ENCODE measurements at regions not wholly inside any gene's neighbourhood (a gene's known extent, or its start where the extent isn't known, plus 50 kb on each side); places are given as distances from the start of the nearest gene placed in this dataset.

DNA sequence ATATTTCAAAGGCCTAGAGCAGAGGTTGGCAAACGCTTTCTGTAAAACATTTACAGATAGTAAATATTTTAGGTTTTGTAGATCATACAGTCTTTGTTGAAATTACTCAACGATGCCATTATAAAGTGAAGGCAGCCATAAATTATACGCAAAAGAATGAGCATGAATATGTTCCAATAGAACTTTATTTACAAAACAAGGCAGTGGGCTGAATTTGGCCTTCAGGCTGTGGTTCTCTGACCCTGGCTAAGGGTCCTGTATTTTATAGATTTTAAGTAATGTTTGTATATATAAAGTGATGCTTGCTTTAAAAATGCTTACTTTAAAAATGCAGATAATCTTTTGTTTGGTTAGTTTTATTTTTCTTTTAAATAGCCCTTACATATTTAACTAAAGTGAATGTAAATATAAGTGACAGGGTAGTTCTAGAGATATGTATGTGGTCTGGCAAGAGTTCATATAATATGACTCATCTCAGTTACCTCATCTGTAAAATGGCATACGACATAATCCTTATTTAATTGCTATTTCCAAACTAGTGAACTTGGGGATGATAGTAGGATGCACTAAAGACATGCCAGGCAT, 51.7 kb upstream of the ATP5MC3 start:
- intact Hi-C loops (cut with DNase I) = no loop called here
- no peak for ATAC-seq
- H3K27me3 ChIP-seq = no peaks in the 10 kb centered on the region
- H3K4me1 ChIP-seq = no peaks in the 10 kb centered on the region
- no peak for DNase-seq
- no peaks in the 10 kb centered on the region for H3K9me3 ChIP-seq
- no peaks in the 10 kb centered on the region for H3K36me3 ChIP-seq
- H3K4me3 ChIP-seq = no peak overlapping the region
- H3K27ac ChIP-seq = no peak overlapping the region
- TF ChIP-seq CTCF (IDR thresholded peaks at IDR 0.05) (no peak), POLR2A (IDR thresholded peaks at IDR 0.05) (no peak)
- 58 to 76% (median 65%) methylated on average over 4 of the region's 4 CpGs for WGBS, 4 donors
